Right ventricle myocardium inferior (tissue), 1 donor: ENCODE measurements at regions not wholly inside any gene's neighbourhood (a gene's known extent, or its start where the extent isn't known, plus 50 kb on each side); places are given as distances from the start of the nearest gene placed in this dataset.

Experiments used
- ATAC-seq: fragments of 200-7000 bp; cut with Tn5 transposase; one replicate; pipeline ENCODE4 v1.9.1; 2020; ENCODE audit warnings: mild to moderate bottlenecking, moderate library complexity
- DNase-seq: peaks from one replicate; pipeline ENCODE4 v3.0.0; 2021; ENCODE audit errors: missing footprints
- intact Hi-C: fragments of 100-400 bp; cut with DNase I; formaldehyde crosslinking; loops from one replicate; pipeline ENCODE4 v1.11.0; 2022
- donor health status: DM: no; HTN: yes; CAD: no; lungs with severe emphysema.

- ATAC-seq = no peak
- intact Hi-C loops = no loop called here
- DNase-seq = no peak
These were observed 223.6 kb upstream of the TLE3 start for GRCh38 chr15:70321172-70321819.

- ATAC-seq = no peak
- DNase-seq = no peak
- intact Hi-C loops = no loop called here
These were observed 222.8 kb upstream of the TLE3 start for GRCh38 chr15:70320482-70320881.

GRCh38 chr15:70320077-70320476, 222.4 kb upstream of the TLE3 start:
- no peak for ATAC-seq
- intact Hi-C loops = no loop called here
- no peak for DNase-seq

- ATAC-seq (no peak), DNase-seq (no peak)
- intact Hi-C loops = no loop called here
These were observed 221.7 kb upstream of the TLE3 start for GRCh38 chr15:70319466-70319865.

- no peak for DNase-seq
- ATAC-seq = no peak
These were observed 221.1 kb upstream of the TLE3 start for GRCh38 chr15:70318594-70319465.

GRCh38 chr15:70316059-70316600, 218.4 kb upstream of the TLE3 start:
- ATAC-seq = no peak
- no peak for DNase-seq

More at GRCh38 chr15:70318594-70319465, 221.1 kb upstream of the TLE3 start:
- intact Hi-C loops = no loop called here

GRCh38 chr15:70315431-70315830, 217.7 kb upstream of the TLE3 start:
- no peak for DNase-seq
- intact Hi-C loops = no loop called here
- ATAC-seq = no peak

More at GRCh38 chr15:70316059-70316600, 218.4 kb upstream of the TLE3 start:
- intact Hi-C loops = no loop called here

- DNase-seq = no peak
- intact Hi-C loops = no loop called here
- ATAC-seq = no peak
These were observed 217.0 kb upstream of the TLE3 start for GRCh38 chr15:70314688-70315087.

GRCh38 chr15:70314018-70314354, 216.3 kb upstream of the TLE3 start:
- ATAC-seq (no peak), DNase-seq (no peak)
- intact Hi-C loops = no loop called here

GRCh38 chr15:70313099-70314017, 215.6 kb upstream of the TLE3 start:
- intact Hi-C loops = no loop called here
- DNase-seq (no peak), ATAC-seq (no peak)

- no peak for ATAC-seq
- intact Hi-C loops = no loop called here
- no peak for DNase-seq
These were observed 214.1 kb upstream of the TLE3 start for GRCh38 chr15:70311821-70312220.

- ATAC-seq = no peak
- intact Hi-C loops = no loop called here
These were observed 212.0 kb upstream of the TLE3 start for GRCh38 chr15:70309716-70310115.

GRCh38 chr15:70308735-70309434, 211.2 kb upstream of the TLE3 start:
- ATAC-seq = no peak
- no peak for DNase-seq
- intact Hi-C loops = no loop called here

More at GRCh38 chr15:70309716-70310115, 212.0 kb upstream of the TLE3 start:
- no peak for DNase-seq

- ATAC-seq (no peak), DNase-seq (no peak)
- intact Hi-C loops = no loop called here
These were observed 210.5 kb upstream of the TLE3 start for GRCh38 chr15:70308011-70308734.

- DNase-seq = no peak
- intact Hi-C loops = no loop called here
- no peak for ATAC-seq
These were observed 208.9 kb upstream of the TLE3 start for GRCh38 chr15:70306582-70306981.

- intact Hi-C loops = no loop called here
- ATAC-seq = no peak
- no peak for DNase-seq
These were observed 208.4 kb upstream of the TLE3 start for GRCh38 chr15:70306081-70306480.

- ATAC-seq (no peak), DNase-seq (no peak)
- intact Hi-C loops = no loop called here
These were observed 206.3 kb upstream of the TLE3 start for GRCh38 chr15:70303981-70304380.

- DNase-seq (no peak), ATAC-seq (no peak)
- intact Hi-C loops = no loop called here
These were observed 204.6 kb upstream of the TLE3 start for GRCh38 chr15:70302360-70302759.
